HPDE6-E6E7 (cell line): ENCODE measurements at regions not wholly inside any gene's neighbourhood (a gene's known extent, or its start where the extent isn't known, plus 50 kb on each side); places are given as distances from the start of the nearest gene placed in this dataset.
"Not testable (repeated sequence)": the region's sequence is repeated elsewhere in the genome, so short reads cannot be mapped to it uniquely, and the experiment has no call there.

Experiments used
- DNase-seq: peaks from one replicate; pipeline ENCODE4 v3.0.0; 2011; ENCODE audit warnings: missing footprints; ENCODE audit errors: extremely low spot score

GRCh38 chr3:84223512-84223911 is 735.3 kb upstream of the CADM2 start:
- no peak for DNase-seq

DNA sequence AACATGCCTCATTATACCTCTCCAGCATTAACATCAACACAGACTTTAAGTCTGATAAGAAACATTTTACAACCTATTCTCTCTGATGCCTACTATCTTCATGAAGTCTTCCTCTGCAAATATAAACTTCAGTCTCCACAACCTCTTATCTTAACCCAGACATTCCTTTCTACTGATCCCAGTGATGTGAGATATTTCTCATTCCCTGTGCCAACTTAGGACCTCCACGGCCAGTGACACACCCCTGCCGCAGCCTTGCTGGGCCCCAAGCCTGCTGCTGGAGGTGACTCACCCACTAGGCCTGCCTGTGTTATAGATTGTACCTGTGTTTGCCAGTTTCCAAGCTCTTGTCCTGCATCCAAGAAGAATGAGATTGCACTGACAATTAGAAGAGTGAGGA is 734.5 kb upstream of the CADM2 start:
- DNase-seq, result no peak

- no peak for DNase-seq
These were observed 722.5 kb upstream of the CADM2 start for GRCh38 chr3:84236261-84236660.

DNA sequence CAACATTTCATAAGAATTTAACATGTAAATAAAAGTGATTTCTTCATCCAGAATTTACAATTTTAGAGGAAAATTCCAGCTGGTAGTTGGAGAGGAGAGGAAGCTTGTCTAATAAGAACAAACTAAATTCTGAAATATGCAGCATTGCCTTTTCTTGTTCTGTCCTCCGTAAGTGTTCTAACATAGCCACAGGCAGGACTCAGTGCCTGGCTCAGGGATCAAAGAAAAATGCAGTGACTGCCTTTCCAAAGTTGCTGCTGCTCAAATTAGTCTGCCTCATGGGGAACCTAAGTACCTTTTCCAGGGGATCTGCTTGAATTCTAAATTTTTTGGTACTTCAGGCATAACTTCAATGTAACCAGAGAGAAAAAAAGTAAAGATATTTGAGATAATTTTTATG is 713.0 kb upstream of the CADM2 start:
- no peak for DNase-seq

GRCh38 chr3:84260596-84260995 is 698.2 kb upstream of the CADM2 start:
- DNase-seq, result no peak

- DNase-seq, result no peak
These were observed 693.0 kb upstream of the CADM2 start for GRCh38 chr3:84265768-84266167.

DNA sequence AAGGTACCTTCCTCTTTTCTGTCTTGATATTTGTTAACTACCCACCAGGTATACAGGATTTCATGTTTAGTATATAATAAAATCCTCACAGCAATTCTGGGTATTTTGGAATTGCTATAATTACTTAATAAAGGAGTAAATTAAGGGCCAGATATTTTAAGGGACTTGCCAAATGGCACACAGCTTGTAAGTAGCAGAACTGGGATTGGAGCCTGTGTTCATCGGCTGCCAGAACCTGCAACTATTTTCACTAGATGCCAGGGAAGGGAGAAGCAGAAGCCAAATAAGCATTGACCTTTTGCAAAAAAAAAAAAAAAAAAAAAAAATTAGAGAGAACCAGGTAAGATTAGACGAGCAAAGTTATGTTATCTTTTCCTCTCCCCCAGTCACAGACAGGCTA is 683.3 kb upstream of the CADM2 start:
- DNase-seq, result no peak

GRCh38 chr3:84277562-84278224 is 681.1 kb upstream of the CADM2 start:
- no peak for DNase-seq

DNA sequence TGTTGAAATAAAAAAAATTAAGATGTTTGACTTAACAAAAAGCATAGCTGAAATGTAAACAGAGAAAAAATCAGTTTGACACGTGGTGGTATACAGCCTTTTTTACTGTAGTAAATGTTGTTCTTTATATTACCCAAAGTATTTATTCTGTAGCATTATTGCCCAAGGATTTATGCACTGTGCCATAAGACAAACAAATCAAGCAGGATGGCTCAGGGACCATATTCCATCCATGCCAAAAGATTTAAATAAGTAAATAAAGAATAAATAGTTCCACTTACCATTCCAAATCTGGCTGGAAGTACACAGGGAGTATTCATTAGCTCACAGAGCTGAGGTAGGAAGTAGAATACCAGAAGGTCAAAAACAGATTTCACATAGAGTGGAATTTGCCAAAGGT is 666.7 kb upstream of the CADM2 start:
- no peak for DNase-seq

DNA sequence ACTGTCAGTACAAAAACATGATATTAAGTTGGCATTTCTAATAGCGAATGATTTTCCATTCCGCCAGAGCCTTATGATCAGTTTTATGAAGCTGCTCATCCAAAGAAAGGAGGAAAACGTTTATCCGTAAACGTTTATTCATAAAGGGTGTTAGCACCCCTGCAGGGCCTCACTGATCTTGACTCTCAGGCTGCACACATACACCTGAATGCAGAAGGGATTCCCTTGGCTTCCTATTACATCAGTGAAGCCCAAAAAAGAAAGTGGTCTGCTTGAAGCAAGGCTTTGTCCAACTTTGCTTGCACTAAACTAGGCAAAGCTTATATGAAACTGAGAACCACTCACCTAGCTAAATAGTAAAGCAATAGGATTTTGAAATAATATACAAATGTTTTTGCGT is 659.5 kb upstream of the CADM2 start:
- DNase-seq, result no peak

DNA sequence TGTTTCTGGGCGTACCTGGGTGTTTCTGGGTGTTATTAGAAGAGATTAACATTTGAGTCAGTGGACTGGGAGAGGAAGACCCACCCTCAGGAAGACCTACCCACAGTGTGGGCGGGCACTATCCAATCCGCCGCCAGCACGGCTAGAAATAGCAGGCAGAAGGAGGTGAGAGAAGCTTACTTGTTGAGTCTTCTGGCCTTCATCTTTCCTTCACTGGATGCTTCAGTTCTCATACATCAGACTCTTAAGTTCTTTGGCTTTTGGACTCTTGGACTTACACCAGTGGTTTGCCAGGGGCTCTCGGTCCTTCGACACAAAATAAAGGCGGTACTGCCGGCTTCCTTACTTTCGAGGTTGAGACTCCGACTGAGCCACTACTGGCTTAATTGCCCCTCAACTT is 654.6 kb upstream of the CADM2 start:
- DNase-seq, result no peak

DNA sequence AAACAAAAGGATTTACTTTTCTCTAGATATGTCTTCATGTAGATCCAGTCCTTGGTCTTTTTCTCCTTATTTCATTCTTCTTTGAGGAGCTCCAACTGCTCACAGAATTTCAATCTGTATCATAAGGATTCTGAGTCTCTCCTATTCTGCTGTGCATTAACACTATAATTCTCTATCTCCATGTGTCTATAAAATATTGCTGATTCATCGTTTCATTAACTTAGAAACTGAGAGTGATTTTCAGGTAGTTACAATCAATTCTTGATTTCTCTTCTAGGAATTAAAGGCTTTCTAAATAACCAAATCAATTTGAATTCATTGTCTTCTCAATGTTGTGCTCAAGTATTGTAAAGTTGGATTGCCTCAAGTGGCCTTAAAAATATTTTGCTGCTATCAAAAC is 651.5 kb upstream of the CADM2 start:
- DNase-seq, result no peak

DNA sequence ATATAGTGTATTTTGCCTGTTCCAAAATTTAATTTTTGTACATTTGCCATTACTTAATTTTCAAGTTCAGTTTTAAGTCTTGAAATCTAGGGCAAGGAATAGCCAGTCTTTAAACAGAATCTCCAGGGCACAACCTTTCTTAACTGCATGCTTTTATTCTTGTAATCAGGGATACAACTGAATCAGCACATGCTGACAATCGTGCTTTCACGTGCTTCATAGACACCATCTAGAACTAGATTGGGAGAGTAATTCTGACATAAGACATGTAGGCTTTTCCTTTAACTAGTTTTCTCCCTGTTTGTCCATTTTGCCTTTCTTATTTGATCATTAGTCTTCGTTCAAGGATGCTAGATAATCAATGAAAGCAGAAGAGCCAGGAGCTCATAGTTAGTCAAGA is 650.4 kb upstream of the CADM2 start:
- DNase-seq, result no peak

GRCh38 chr3:84318273-84318809 is 640.4 kb upstream of the CADM2 start:
- no peak for DNase-seq

GRCh38 chr3:84365563-84366278 is 593.1 kb upstream of the CADM2 start:
- DNase-seq, result not testable (repeated sequence)
